Spleen (tissue), 7 donors: ENCODE measurements at regions not wholly inside any gene's neighbourhood (a gene's known extent, or its start where the extent isn't known, plus 50 kb on each side); places are given as distances from the start of the nearest gene placed in this dataset.

ENCODE experiments used
- CTCF ChIP-seq, 11 experiments: fragments of 200-600 bp in 7 of 11; fragments of 450-650 bp in 4 of 11; sonication (generic) in 4 of 11; IDR thresholded peaks in 8 of 11; conservative IDR thresholded peaks in 3 of 11; 1 replicate in 7 of 11; 2 replicates in 4 of 11; pipeline versions ENCODE4 v1.4.0 to v1.8.0; 2016 to 2021; ENCODE audit warnings: antibody characterized with exemption in 11 of 11, inconsistent platforms in 4 of 11, mild to moderate bottlenecking in 1 of 11
- POLR2A ChIP-seq, 3 donors: fragments of 450-650 bp; IDR thresholded peaks; one replicate each; pipeline ENCODE4 v1.5.1; 2017; ENCODE audit warnings: antibody characterized with exemption in 3 of 3, mild to moderate bottlenecking in 1 of 3
- POLR2AphosphoS5 ChIP-seq, 3 donors: sonication (generic); formaldehyde crosslinking; IDR thresholded peaks; one replicate each; pipeline ENCODE4 v1.5.1; 2017; ENCODE audit warnings: antibody characterized with exemption in 3 of 3
- donor health status: DM: no; HTN: no; CAD: no; lungs with moderate emphysema.
- donor health status: DM: no; HTN: no; CAD: no.
- donor health status: DM: no; HTN: no; CAD: no.

- TF ChIP-seq CTCF (IDR thresholded peaks at IDR 0.05 in 8 of 11, conservative IDR thresholded peaks at IDR 0.05 in 3 of 11): no peak
- no peak for TF ChIP-seq POLR2AphosphoS5 (IDR thresholded peaks at IDR 0.05)
- no peak for TF ChIP-seq POLR2A (IDR thresholded peaks at IDR 0.05)
Measured at GRCh38 chr1:178572604-178573003, 59.7 kb downstream of the TEX35 start.
